ENCODE measurements at regions not wholly inside any gene's neighbourhood (a gene's known extent, or its start where the extent isn't known, plus 50 kb on each side); places are given as distances from the start of the nearest gene placed in this dataset.

- TF ChIP-seq CTCF (IDR thresholded peaks at IDR 0.05; ENCODE audit: extremely low read depth, missing control alignments) = no peak
Observed at GRCh38 chr19:30815889-30816580, 443.9 kb downstream of the ZNF536 start.

GRCh38 chr19:30812099-30812678, 440.0 kb downstream of the ZNF536 start:
- DNase-seq (ENCODE audit: low spot score) = no peak
- no peak for TF ChIP-seq CTCF (IDR thresholded peaks at IDR 0.05; ENCODE audit: extremely low read depth, missing control alignments)

More at GRCh38 chr19:30815889-30816580, 443.9 kb downstream of the ZNF536 start:
- no peak for DNase-seq (ENCODE audit: low spot score)

- DNase-seq (ENCODE audit: low spot score) = no peak
- no peak for TF ChIP-seq CTCF (IDR thresholded peaks at IDR 0.05; ENCODE audit: extremely low read depth, missing control alignments)
Observed at GRCh38 chr19:30811397-30812098, 439.4 kb downstream of the ZNF536 start.

GRCh38 chr19:30810726-30811125, 438.5 kb downstream of the ZNF536 start:
- DNase-seq (ENCODE audit: low spot score) = no peak
- no peak for TF ChIP-seq CTCF (IDR thresholded peaks at IDR 0.05; ENCODE audit: extremely low read depth, missing control alignments)

GRCh38 chr19:30807278-30807677, 435.1 kb downstream of the ZNF536 start:
- no peak for TF ChIP-seq CTCF (IDR thresholded peaks at IDR 0.05; ENCODE audit: extremely low read depth, missing control alignments)
- no peak for DNase-seq (ENCODE audit: low spot score)

GRCh38 chr19:30806311-30806710, 434.1 kb downstream of the ZNF536 start:
- DNase-seq (ENCODE audit: low spot score) = no peak

More at GRCh38 chr19:30806311-30806710, 434.1 kb downstream of the ZNF536 start:
- no peak for TF ChIP-seq CTCF (IDR thresholded peaks at IDR 0.05; ENCODE audit: extremely low read depth, missing control alignments)
